ENCODE measurements at regions not wholly inside any gene's neighbourhood (a gene's known extent, or its start where the extent isn't known, plus 50 kb on each side); places are given as distances from the start of the nearest gene placed in this dataset.
"Not testable (repeated sequence)": the region's sequence is repeated elsewhere in the genome, so short reads cannot be mapped to it uniquely, and the experiment has no call there.

DNA sequence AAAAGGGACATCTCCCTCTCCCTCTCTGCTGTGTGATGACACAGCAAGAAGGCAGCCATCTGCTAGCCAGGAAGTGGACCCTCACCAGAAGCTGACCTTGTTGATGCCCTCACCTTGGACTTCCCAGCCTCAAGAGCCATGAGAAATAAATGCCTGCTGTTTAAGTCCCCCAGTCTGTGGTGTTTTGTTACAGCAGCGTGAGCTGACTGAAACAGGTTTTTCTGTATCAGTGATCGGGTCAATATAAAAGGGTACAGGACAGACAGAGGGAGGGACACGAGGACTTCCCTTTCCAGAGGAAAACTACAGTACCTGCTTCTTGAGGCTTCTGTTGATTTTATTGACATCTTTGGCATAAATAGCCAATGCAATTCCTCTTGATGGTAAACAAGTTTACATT, 510.3 kb upstream of the CHAC2 start:
- no peak for DNase-seq

DNA sequence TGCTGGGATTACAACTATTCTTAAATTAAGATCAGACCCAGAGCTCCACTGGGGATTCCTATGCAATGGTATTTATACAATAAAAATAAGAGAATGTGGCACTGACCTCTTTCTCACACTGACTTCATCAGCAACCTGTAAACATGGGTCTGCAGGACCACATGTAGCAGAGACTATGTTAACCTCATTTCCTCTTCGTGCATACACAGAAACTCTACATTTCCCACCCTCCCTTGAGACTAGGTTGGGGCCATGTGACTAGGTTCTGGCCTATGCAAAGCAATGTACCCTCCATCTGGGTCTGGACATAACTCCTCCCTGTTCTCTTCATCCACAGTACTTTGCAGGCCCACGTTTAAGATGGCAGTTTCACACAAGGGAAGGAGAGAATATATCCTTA, 514.4 kb upstream of the CHAC2 start:
- no peak for DNase-seq

DNA sequence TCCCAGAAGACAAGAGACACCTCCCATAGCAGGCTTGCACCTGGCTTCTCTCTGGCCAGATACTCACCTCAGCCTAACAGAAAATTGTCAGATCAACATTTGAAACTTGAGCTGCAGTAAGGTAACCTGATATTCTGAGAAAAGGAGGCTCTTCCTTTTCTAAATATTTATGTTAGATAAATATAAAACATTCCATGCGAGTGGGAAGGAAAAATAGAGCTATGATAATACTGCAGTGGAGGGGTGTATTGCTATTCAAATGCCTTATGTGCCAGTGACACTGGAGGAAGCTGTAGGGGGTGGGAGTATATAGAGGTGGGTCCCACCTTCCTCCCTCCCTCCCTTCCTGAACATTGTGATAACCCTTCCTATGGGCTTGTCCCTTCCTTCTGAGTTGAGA, 515.5 kb upstream of the CHAC2 start:
- no peak for DNase-seq

DNA sequence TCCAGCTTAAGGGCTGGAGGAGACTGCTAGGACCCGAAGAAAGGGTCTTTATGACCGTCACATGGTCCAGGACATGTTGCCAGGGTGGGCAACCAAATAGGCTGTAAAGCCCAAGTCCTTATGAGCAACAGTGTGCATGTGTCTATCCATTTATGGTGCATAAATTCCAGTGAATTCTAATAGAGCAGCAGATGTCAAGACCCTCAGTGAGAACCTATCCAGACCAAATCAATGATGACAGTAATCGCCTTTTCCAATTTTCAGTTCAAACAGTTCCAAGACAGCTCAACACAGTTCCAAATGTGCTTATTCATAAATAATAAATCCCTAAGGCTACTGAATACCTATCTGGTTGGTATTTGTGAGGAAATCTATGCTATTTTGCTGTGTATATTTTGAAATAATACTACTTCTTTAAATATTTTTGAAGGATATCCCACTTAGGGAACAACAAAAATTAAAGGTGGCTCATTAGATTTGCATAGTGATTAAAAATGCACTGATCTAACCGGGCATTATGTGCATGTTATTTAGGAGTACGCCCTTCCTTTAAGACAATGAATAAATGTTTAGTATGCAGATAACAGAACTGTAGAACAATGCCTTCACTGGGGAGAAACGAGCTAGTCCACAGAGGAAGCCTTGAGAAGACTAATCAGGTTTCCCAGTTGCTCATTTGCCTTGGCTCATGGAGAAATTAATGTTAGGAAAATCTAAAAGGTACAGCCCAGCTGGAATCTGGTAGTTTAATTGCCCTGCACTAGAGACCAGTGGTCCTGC, 519.5 kb upstream of the CHAC2 start:
- no peak for DNase-seq

DNA sequence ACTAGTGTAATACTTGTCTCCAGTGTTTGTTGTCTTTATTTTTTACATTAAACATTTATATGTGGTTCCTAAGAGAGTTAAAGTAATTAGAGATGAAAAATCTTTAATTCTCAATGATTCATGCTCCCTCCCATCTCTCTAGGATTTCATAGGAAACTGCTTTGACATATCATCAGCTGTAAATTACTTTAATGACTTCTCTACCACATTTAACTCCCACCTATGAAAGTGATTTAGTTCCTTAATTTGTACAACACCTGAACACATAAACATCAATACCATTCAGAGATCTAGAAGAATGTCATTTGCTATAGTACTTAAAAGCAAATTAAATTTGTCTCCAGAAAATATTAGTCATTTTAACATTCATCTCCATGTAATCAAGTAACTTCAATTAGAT, 524.2 kb upstream of the CHAC2 start:
- DNase-seq = no peak

DNA sequence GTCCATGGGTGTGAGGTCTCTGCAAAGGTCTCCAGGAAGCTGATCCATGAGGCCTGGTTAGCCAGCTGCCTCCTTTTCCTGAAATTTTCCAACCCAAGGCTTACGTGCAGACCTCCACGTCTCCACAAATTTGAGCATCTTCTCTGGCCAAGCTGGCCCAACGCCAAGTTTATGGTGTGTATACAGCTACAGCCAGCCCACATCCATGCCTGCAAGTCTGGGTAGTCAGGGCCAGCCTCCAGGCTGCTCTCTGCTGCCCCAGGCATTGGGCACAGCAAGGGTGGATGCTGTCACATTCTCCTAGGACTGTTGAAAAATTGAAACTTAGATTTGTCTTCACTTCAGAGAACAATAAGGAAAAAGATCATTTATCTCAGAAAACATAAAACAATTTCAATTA, 525.5 kb upstream of the CHAC2 start:
- DNase-seq = no peak

DNA sequence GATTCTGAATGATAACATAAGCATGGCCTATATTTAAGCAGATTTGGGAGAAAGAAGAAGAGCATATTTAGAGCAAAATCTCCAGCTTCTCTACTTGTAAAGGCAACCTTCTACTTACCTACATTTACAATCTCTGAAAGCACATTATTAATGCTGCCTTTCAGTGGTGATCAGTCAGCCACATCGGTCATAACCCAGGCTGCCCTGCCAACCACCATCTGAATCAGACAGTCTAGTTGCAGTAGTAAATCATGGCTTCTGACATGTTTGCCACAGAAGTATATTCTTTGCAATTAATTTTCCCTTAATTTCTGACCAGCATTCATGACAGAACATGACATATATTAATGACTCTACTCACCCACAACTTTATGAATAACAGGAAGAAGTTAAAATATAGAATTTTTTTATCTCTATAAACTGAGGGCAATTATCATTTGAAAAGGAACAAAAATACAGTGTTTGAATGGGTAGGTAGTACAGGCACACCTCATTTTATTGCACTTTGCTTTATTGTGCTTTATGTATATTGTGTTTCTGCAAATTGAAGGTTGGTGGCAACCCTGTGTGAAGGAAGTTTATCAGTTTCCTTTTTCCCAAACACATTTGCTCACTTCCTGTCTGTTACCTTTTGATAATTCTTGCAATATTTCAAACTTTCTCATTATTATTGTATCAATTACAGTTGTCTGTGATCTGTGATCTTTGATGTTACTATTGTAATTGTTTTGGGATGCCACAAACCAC, 531.6 kb upstream of the CHAC2 start:
- no peak for DNase-seq

DNA sequence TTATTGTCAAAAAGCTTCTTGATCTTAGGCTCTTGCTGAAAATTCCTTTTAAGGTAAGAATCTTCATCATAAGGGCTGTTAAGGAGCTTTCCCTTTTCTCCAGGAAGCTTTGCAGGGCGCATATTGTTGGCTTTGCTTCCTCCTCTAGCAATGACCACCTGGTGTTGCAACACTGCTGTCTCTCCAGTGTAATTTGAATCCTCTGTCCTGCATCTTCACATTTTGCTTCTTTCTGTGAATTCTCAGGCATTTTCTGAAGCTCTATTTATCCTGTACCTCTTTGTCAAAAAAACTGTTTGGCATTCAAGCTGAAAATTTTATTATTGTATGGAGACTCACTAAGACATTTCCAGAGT, 533.1 kb upstream of the CHAC2 start:
- no peak for DNase-seq

DNA sequence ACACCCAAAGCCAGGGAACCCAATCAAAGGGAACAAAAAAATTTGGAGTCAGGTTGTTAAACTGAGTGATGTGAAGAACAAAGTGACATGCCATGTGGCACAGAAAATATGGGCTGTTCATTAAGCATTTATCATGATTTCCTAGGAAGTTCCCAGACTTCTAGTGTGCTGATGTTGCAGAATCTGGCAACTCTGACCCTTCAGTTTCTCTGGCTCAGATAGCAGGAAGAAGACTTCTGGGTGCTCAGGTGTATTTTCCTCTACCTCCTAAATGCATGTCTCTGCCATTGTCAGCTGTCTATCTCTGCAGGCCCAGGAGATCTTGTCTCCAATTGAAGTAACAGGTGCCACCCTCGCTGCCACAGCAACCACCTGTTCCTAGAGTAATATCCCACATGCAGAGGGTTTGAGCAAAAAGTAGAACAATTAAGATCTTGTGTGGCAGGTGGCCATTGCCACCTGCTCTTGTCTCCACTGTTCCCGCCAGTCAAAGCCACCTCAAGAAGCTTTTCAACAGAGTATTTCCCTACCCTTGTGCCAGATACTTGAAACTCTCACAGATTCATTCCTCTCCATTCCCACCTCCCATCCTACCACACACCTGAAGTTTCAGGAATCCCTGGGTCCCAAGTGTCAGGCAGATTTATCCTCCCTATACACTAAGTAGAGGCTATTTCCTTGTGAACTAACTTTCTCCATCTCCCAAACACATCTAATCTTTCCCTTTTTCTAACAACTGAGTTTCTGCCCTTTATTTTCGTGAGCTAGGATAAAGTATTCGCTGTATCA, 533.7 kb upstream of the CHAC2 start:
- DNase-seq = no peak

DNA sequence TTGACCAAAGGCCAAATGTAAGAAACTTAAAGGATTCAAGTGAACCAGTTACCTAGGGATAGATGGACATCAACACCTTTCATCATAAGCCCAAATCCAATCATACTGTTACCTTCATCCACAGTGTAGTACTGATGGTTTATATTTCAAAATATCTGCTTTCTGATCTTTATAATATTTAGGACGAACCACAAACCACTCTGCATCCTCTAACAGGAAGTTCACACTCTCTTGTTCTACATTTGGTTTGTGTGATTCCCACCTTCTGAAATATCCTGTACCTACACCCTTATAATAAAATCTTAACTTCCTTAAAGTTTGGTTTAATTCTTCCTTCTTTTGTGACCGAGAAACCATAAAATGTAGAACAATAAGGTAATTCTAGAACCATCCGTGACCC, 535.7 kb upstream of the CHAC2 start:
- DNase-seq = no peak

DNA sequence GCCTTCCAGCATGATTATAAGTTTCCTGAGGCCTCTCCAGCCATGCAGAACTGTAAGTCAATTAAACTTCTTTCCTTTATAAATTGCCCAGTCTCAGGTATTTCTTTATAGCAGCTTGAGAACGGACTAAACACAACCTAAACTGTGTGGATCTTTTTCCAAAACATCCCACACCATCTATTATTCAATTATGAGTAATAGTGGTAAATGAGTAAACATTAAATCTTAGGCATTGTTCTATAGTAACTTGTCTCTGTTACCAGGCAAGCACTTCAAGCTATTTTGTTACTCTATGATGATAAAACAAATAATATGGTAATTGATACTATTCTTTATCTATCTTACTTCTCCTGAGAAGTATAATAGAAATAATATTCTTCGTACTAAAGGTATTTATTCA, 536.9 kb upstream of the CHAC2 start:
- no peak for DNase-seq

DNA sequence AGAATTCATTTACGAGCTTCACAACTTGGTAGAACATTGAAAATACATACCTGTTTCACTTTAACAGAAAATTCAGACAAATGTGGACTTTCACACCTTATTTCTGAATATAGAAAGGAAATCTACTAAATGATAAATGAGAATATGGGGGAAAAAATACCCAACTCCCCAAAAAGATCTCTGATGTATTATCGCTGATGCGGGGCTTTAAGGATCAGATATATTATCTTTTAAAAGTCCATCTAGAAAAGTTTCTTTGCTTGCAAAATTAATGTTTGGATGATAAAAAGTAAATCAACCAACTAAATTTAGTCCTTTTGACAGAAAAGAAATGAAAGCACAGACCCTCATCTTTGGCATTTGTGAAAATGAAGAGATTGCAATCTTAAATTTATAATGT, 540.1 kb upstream of the CHAC2 start:
- no peak for DNase-seq

DNA sequence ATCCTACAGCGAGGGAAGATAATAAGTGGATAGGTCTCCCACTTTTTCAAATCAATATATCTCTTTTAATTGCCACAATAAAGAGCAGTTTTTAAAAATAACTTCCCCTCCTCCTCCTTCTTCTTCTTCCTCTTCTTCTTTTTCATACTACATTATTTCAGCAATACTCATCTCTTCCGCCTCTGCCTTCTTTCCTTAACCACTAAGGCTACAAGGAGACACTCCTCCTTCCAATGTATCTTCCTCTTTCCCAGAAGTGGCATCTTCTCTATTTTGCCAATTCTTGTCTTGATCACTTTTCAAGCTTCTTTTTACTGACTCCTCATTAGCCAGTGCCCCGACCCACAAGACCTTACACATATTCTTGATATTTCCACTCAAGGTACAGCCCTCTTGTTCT, 546.6 kb upstream of the CHAC2 start:
- DNase-seq = no peak

DNA sequence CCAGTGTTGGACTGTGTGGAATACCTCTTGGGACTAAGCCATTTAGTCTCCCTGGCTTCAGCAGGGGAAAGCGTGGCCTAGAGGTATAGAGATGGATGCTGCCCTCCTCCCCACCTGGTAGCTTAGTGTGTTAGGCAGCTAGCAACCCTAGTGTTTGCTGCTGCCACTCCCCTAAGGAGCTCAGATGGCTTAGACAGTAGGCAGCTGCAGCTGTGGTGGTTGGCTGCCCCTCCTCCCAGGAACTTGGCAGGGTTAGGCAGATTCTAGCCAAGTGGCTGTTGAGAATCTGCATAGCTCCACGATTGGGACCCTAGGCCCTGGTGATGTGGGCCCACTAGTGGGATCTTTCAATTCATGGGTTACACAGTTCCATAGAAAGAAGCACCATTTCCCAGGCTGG, 550.4 kb upstream of the CHAC2 start:
- no peak for DNase-seq

DNA sequence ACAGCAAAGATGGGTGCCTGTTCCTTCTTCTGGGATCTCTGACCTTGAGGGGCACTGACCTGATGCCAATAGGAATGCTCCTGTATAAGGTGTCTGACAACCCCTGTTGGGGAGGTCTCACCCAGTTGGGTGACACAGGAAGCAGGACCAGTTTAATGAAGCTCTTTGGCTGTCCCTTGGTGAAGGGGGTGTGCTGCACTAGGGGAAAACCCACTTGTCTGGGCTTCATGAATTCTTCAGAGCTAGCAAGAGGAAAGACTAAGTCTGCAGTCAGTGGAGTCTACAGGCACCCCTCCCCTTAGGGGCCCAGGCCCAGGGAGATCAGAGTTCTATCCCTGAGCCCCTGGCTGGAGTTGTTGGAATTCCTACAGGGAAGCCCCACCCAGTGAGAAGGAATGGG, 550.8 kb upstream of the CHAC2 start:
- DNase-seq = no peak

DNA sequence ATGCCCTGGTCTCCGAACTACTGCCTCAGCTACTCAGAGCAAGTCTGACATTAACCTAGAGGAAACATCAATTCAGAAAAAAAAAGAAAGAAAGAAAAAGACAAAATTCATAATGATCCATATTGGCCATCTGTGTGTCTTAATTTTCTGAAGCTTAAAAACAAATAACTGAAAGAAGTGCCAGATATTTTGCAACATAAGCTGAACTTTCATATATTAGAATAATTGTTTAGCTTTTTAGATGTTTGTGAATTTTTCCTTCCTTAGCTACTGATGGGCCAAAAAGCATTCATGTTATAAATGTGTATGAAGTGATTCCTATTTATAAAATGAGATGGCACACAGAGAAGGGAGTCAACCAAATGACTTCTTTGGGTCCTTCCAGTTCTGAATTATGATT, 555.0 kb upstream of the CHAC2 start:
- no peak for DNase-seq

DNA sequence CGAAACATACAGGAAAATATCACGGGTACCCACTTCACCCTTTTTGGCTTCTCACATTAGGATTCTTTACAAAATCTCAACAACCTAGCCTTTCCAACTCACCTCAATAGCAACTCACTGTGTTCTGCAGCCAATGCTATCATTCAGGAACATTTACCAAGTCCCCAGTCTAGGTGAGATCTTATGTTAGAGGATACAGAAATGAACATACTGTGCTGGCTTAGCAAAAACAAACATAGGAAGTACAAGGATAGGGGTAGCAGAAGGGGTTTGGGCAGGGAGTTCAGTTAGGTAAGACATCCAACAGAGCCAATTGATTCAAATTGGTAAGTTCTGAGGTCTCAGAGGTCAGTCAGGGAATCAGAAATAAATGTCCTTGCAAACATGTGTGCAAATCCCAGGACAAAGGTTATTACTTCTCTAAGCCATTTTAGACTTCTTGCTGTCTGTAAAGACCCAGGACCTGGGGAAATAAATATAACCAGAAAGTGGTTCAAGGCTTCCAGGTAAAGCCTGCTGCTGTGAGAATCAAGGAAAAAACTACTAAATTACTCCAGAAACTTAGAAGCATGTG, 556.3 kb upstream of the CHAC2 start:
- no peak for DNase-seq

DNA sequence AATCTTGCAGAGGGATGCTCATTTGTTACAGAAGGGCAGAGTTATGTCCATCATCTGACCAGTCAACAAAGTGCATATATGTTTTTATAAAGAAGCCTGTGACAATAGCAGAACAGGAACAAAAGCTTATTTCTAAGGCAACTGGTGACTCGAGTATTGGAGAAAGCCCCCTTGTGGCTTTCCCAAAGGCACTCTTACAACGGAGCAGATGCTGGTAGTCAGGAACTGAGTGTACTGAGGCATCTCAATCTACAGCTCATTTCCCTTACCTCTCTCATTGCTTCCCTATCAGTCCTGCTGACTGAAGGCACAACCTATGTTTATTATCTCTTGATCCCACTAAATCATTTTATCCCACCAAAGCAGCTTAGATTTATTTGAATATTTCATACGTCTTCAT, 557.1 kb upstream of the CHAC2 start:
- no peak for DNase-seq

DNA sequence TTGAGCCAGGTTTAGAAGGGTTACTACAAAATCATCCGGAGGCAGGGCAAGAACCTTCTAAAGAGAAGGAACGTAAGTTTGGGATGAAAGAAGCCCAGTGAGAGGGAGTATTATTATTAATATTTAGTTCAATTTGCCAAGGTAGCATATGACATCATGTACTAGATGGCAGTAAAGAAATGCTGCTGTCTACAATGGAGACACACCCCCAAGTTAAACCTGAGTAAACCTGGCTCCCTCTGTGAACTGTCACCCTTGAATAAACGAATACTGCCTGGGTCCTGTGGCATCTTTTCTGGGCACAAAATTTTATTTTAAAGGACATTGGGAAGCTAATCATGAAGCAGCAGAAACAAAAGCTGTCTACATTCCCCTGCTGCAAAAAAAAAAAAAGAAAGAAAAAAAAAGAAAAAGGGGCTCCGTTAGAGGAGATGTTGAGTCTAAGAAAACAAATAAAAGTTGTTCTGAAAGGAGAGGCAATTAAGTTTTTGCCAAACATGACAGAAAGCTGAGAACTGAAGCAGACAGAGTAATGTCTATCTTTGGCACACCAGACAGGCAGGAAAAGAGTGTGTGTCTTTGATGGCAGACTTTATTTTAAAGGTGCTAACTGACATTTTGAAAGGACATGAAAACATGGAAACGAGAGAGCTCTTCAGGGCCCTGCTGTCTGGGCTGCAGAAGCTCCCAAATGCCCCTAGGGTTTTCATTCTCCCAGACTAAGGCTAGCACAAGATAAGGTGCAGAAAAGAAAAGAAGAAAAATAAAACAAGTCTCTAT, 557.7 kb upstream of the CHAC2 start:
- no peak for DNase-seq

DNA sequence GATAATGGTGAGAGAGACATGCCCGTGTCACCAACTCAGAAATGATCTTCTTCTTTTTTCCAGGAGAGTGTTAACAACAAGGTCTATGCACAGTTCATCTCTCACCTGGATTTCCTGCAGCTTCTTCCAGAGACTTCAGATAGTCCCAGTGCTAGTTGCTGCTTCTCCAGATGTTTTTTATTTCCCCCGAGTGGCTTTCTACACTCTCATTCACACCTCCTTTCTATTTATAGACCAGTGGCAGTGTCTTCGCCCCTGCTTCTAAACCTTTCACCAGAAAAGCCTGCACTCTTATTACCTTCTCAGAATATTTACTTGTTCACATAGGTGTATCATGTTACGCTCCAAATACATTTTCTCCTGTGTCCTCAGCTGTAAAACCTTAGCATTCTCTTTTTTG, 558.8 kb upstream of the CHAC2 start:
- no peak for DNase-seq

DNA sequence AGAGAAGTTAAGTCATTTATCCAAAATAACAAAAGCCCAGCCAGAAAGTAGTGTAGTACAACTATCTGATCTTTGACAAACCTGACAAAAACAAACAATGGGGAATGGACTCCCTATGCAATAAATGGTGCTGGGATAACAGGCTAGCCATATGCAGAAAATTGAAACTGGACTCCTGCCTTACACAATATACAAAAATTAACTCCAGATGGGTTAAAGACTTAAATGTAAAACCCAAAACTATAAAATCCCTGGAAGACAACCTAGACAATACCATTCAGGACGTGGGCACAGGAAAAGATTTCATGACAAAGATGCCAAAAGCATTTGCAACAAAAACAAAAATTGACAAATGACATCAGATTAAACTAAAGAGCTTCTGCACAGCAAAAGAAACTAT, 561.4 kb upstream of the CHAC2 start:
- DNase-seq = not testable (repeated sequence)

DNA sequence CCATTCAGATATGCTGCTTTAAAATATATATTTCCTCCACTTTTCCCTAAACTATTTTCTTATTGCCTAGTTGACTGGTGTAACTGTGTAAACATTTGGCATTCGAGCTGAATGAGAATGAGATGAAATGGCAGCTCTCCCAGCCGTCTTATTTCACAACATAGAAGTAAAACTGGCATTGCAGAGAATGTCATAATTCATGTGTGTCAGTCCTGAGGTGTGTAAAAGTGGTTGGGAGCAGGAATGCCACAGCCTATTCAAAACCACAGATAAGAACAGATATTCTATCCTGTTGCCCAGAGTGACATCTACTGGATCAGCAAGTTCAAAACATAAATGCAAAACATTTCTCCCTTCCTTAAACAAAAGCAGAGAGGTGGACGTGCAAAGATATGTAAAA, 565.5 kb upstream of the CHAC2 start:
- DNase-seq = no peak

DNA sequence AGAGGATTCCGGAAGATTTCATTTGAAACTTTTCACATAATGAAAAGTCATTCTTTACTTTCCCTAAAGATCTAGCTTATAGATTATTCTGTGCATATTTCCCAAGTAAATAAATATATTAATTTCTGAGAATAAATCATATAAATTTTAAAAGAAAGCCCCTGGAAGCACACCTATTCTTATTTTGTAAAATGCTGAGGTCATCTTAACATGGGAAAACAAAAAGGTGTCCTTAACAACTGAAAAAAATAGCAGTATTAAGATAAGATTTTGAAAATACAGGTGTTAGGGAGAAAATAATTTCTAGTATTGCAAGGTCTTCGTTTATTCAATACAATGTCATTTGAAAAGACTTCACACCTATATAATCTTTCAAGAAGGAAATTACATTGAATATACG, 567.5 kb upstream of the CHAC2 start:
- DNase-seq = no peak

Measured in GDM1 (cell line).